HG03565 (cell line): ENCODE measurements at regions not wholly inside any gene's neighbourhood (a gene's known extent, or its start where the extent isn't known, plus 50 kb on each side); places are given as distances from the start of the nearest gene placed in this dataset.

Source experiments
- ATAC-seq: cut with Tn5 transposase; IDR thresholded peaks from one replicate; pipeline ENCODE4 v1.9.1; 2021; ENCODE audit warnings: mild to moderate bottlenecking, moderate library complexity; ENCODE audit not compliant: unreplicated experiment

DNA sequence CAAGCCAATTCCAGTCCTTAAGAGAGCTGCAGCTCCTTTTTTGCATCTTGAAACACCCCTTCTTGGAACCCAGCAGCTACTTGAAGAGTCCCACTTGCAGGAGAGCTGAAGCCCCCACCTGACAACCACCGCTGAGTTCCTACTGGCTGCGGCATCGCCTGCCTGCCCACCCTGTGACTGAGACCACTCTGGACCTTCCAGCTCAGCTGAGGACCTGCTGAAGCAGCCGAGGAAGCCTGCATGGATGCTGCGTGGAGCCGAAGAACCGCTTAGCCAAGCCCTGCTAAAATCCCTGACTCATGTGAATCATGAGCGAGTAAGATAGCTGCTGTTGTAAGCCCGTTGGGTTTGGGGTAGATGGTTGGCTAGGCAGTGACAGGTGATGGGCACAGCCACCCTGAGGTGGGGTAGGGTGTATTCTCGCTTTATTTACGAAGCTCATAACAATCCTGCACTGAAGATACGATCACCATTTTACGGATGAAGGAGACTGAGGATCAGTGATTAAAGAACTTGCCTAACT, 78.4 kb downstream of the INHBB start:
- no peak for ATAC-seq

DNA sequence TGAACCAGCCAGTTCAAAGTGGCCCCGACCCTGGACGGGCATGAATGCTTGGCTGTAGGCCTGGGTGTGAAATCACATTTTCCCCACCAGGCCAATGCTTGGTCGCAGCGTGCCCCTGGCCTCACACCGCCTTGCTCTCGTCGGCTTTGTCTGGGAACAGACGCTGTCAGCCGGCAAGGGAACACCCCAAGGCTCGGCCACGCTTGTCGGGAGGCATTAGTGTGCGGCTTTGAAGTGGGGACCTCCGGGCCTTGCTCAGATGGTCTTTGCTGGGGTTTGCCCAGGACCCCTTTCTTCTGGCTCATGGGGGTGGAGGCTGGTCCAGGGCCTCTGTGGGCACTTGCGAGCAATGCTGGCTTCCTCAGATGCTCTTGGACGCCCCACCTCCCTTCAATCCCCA, 79.1 kb downstream of the INHBB start:
- no peak for ATAC-seq

DNA sequence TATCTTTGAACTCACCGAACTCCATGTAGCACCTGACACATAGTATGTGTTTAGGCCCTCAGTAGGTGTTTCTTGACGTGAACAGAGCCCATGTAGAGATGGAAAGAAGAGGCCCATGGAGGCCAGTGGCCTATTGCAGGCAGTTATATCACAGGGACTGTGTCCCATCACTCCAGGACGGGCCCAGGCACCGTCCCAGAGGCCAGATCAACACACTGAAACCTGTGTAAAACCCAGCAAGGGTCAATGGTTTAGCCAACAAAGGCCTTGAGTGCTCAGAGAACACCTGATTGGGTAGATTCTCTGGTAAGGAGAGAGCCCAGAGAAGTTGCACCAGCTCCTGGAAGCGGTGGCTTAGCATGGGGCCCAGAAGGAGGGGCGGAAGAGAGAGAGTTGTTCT, 82.8 kb downstream of the INHBB start:
- ATAC-seq = no peak

DNA sequence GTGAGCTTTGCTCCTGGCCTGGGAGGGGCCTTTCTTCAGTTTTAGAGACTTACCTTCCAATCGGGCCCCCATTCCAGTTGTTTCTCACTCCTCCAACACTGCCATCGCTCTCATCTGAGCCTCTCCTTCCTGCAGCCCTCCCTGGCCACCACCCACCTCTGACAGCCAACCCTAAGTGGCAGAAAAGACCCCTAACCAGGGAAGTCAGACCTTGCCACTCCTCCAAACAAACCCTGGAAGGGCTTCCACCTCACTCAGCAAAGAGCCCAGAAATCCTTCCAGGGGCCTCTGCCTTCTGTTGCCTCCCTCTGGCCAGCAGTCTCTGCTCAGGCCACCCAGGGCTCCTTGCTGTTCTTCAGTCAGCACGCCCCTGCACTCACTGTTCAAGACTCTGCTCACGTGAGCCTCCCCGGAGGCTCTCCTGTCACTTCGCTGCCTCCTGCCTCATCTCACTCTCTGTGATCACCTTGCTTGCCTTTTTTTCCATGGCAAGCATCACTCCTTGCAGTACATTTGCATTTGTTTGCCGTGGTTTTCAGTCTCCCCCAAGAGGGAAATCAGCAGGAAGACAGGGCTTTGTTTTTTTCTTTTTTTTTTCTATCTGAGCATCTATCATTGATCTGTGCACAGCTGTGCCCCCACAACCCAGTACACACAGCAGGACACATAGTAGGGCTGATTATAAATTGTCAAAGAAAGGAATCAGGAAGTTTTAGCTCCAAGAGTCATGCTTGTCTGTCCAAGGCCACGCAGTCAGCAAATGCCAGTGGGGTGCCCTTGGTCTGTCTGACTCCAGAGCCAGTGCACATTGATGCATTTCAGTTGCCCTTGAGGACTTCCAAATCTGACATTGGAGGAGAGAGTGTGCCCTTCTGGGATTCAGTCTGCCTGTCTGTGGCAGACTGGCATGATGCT, 83.9 kb downstream of the INHBB start:
- ATAC-seq = no peak

DNA sequence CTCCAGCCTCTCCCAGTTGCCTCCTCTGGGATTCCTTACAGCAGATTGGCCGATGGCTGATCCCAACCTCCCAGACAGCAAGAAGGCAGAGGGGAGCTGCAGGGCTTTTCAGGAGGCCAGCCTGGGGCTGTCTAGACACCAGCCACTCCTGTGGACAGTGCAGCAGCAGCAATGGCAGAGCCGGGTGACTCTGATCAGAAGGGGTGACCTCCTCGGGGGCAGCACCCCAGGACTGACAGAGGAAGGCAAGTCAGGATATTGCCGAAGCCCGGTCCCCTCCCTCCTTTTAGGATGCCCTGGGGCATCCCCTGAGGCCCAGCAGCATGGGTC, 84.5 kb downstream of the INHBB start:
- ATAC-seq = no peak

DNA sequence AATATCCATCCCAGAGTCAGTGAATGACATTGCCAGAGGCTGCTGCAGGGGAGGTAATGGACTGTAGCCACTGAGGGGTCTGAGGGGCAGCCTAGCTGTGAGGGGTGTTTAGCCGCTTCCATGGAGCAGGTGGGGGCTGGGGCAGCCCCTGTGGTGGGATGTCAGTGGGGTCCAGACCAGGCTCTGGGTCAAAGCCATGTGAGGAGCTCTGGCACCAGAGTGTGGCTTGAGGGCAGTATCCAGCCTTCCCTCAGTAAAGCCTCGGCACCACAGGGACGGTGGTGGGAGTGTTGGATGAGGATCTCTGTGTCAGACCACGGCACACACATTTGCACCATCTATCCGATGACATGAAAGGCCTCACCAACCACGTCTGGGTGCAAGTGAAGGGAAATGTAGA, 85.0 kb downstream of the INHBB start:
- no peak for ATAC-seq

DNA sequence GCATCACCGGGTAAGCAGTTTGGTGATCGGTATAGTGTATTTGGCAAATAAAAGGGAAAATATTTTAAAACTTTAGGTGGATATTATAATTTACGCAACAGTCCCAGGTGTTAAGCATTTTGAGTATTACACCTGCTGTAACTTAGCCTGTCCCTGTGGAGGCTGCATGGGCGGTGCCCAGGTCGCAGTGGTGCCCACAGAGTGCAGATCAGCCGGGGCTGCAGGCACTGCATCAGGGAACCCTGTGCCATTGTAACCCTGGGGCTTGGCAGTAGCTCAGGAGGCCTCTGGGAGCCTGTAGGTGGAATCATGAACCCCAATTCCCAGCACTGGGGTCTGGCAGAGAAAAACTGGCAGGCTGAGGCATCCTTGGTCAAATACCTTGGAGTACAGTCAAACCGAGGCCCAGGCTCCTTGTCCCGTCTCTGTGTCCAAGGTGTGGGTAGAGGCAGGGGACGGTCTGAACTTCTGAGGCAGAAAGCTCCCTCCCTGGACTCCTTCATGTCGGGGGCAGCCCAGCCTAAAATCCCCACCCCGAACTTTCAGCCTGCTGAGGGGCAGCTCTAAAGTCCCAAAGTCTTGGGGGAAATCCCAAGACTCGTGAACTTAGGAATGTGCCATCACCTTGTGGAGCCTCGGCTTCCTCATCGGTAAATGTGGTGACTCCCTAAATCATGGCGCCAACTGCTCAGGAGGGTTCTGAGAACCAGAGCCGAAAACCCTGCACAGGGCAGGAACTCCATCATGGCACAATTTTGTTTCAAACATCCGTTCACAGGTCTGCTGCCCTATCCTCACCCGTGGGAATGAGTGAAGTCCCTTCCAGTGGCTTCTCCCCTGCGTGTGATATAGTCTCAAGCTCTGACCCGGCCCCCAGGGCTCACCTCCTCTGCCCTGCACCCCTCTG, 85.7 kb downstream of the INHBB start:
- no peak for ATAC-seq

DNA sequence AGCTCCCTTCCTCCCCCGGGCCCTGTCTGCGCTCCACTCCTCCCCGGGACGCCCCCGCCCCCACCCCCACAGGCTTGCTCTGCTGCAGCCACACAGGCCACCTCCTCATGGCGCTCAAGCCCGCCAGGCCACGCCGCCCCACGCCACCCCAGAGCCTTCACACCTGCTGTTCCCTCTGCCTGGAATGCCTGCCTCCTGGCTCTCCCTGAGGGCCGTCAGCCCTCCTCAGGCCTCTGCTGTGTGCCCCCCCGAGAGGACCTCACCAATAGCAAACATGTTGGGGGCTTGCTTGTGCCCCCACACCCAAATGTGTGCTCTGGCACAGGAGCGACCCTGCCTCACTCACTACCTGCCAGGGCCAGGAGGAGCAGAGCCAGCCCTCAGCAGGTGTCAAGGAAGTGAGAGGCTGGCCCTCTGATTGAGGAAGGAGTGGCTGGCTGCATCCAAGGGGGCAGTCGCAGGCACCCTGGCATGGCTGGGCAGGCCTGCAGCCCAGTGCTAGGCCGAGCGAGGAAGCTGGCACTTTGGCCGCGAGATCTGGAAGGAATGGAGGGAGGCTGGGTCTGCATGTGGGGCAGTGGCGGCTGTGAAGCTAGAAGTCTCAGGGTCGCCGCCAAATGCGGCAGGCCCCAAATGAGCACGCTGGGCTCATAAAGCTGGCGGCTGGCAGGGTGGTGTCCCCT, 86.5 kb downstream of the INHBB start:
- ATAC-seq = no peak

DNA sequence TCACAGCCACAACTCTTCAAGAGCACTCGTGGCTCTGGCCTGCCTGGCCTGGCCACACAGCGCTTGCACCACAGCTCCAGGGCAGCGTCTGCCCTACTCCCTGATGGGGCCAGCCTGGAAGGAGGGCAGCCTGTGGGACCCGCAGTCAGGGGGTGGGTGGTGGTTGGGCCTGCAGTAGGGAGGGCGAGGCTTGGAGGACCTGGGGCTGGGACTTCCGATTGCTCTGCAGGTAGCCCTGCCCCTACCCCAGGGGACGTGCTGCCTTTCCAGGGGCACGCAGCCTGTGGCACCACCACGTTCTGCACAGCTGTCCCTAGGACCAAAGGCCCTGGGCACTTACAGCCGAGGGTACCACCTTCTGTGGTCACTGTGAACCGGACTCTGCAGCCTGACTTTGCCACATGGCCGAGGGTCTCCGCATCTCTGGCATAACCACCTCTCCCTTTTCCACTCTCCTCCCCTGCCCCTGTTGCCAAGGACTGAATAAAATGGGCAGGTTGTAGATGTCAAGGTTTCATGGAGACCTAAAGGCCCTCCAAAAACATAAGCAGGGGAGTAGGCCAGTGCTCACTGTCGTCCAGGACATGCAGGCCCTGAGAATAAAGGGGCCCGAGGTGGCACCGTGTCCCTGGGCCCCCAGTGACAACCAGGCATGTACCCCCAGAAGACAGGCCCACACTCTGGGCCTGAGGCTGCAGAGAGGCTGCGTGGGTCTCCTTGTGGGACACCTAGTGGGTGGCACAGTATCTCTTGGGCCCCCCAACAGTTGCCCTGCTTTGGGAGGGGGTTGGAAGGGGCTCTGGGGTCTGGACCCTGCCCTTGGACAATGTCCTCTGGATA, 87.3 kb downstream of the INHBB start:
- no peak for ATAC-seq

DNA sequence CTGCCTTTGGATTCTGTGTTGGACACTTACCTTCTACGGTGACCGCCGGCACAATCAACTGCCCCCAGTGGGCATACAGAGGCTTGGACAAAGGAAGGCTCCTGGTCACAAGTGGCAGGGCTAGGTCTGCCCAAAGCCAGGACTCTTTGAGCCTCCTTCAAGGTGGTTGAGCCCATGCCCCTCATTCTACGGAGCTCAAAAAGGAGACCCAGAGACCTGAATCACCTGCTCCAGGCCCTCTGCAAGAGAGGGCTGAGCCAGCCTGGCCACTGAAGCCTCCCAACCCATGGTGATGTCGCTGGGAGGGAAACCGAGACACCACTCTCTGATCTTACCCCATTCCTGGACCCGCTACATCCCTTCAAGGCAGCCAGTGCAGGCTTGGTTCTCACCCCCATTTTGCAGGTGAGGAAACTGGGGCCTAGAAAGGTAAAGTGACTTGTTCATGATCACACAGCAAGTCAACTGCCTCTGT, 87.9 kb downstream of the INHBB start:
- ATAC-seq = no peak

DNA sequence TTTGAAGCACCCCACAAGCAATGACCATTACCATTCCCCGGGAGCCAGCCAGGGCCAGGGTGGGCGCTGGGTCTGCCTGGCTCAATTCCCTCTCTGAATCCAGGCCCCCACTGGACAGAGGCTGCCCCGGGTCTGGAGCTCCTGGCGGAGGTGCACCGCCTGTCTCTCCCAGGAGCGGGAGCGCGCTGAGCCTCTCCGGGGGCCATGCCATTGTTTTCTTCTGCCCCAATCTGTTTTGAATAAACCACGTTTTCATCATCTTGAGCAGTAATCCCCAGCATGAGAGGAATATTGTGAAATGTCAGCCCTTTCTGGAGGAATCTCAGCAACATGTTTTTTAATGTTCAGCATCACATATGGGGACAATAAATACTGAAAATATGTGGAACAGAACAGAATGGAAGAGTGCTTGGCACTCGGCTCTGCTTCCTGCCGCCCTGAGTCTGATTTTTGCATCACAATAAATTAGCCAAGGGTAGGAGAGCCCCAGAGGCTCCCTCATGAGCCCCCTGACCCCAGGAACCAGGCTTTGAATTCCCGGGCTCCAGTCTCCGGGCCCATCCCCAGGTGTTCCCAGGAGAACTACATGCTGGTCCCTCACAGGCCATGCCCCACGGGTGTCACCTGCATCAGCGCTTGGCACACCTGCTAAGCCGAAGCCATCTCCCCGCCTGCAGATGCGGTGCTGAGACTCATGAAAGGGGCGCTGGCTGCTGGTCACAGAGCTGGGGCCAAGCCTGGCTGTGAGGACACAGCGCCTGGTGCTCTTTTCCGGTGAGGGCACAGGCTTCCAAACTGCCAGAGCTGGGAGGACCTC, 88.8 kb downstream of the INHBB start:
- no peak for ATAC-seq

DNA sequence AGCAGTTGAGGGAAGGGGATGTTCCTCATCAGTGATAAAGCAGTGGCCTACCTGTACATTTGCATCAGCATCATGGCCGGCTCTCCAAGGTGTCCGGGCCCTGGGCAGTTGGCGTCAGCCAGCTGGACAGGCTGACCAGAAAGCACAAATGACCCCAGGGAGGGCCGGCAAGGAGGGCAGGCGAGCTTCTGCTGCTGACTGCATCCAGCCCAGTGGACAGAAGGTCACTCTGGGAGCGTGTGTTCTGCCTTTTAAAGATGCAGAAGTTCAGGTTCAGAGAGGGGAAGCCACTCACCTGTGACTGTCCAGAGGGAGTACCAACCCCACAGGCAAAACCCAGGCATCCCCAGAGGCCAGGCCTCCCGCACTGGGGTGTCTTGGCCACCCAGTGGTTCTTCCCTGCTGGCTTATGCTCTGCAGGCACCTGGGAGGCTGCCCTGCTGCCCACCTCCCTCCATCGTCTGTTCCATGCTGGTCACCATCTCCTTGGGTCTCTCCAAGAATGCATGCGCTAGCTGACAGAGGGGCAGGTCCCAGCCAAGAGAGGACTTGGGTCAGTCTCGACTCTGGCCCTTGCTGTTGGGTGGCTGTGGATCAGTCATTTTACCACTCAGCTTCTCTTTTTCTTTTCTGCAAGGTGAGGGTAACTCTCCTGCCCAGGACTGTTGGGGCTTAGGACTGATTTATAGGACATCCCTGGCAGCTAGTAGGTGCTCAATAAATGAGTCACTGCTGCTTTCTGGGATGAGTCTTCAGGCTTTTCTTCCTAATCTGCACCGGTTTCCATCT, 89.9 kb downstream of the INHBB start:
- ATAC-seq = no peak

DNA sequence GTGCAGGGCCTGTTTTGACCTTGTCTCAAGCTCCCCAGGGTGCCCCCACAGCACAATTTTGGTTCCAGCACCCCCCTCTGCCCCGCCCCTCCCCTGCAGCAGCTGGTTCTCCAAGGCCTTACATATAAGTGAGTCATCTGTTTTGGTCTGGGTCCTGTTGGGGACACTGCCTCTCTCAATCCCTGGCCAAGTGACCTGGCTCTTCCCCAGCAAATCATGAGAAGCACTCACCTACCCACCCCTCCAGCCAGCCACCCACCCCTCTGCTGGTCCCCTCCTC, 90.5 kb downstream of the INHBB start:
- ATAC-seq = no peak

DNA sequence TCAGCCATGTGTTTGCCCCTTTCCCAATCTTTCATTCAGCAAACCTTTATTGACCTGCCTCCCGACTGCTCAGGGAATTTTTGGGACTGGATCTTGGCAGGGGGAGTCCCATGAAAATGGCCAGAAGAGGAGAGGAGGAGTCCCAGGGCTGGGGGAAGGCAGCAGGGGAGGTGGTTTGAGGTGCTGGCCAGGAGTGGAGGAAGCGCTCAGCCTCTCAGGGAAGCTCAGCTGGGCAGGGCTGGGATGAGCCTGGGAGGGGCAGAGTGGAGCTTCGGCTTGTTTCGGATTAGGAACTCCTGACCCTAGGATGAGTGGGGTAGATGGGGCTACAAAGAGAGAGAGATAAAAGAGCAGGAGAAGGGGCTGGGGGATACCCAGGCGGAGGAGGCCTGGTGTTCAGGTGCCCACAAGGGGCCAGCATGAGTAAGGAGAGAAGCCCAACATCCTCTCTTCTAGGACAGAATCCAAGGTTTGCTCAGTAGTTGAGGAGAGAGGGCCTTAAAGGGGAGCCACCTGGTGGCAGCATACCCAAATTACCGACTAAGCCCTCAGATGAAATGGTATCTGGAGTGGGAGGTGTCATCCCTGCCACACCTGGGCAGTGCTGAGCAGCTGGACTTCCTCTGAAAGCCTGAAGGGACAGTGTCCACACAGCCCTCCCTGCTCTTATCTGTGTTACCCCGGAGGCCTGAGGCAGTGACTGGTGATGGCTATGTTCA, 91.1 kb downstream of the INHBB start:
- ATAC-seq = no peak

DNA sequence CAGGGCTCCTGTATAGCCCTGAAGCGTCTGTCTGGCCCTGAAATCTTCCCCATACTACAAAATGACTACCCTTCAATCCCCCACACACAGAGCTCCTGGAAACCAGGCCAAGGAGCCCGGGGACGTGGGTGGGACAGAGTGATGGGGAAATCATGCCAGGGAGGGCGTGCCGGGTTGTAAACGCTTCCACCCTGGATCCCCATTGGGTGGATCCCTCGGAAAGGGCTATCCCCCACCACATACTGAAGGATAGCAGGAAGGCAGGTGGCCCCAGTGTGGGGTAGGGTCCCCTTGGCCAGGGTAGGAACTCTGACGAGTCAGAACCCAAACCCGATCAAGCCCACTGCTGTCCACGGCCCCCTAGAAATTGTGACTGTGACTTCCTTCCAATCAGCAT, 91.7 kb downstream of the INHBB start:
- ATAC-seq = no peak

DNA sequence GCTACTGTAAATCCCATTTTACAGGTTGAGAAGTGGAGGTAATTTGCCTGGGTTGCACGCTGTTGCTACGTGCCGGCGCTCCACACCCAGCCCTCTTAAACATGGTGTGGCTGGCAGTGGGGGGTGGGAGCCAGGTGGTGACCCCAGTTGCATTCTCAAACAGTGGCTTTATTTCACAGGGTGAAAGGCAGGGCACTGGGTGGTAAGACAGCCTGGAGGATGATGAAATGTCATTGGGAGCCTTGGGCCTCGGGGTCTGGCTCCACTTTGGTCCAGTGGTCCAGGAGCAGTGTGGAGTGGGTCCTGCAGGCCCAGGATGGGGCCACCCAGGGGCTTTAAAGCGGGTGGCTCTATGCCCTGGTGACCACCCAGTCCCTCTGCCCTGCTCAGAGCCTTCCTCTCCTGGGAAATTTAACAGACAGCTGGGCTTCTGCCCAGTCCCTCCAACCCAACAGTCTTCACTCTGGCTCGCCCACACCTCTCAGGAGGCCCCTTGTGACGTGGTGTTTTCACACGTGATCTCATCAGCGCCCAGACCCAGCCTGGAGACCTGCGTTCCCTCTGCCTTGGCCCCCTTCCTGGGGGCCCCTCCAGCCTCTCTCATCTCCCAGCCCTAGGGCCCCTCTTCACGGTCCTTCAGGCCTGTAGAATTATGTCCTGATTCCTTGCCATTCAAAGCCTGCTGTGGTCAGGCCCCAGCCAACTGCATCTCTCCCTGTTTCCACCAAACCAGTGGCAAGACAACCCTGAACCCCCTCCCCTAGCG, 92.5 kb downstream of the INHBB start:
- ATAC-seq = no peak

DNA sequence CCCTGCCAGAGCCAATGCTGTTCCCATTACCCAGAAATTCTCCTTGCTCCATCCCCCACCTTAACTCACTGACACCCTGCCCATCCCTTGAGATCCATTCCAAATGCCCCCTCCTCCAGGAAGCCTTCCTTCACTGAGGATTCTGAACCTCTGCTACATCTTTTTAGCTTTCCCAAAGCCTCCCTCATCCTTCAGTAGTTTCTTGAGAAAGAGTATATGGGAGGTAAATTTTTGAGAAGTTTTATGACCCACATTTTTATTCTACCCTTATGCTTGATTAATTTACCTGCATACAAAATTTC, 93.1 kb downstream of the INHBB start:
- no peak for ATAC-seq
